CD14-positive monocyte (primary cell): ENCODE measurements at regions not wholly inside any gene's neighbourhood (a gene's known extent, or its start where the extent isn't known, plus 50 kb on each side); places are given as distances from the start of the nearest gene placed in this dataset.

Source experiments
- DNase-seq, 3 donors: peaks; one replicate each; pipeline ENCODE4 v3.0.0-alpha.2; 2011 to 2022
- H2AFZ ChIP-seq: 2 replicates; pipeline ENCODE4 v1.6.0; 2012; ENCODE audit warnings: mild to moderate bottlenecking, low read depth, low read length, inconsistent platforms; ENCODE audit not compliant: insufficient read depth, poor library complexity, severe bottlenecking
- H3K27ac ChIP-seq, 2 donors: 1 replicate in 1 of 2; 2 replicates in 1 of 2; pipeline ENCODE4 v1.5.1; 2012 to 2013; ENCODE audit warnings: low read length in 2 of 2, control low read depth in 1 of 2, inconsistent platforms in 1 of 2, low read depth in 1 of 2, mild to moderate bottlenecking in 1 of 2
- H3K27me3 ChIP-seq, 2 donors: one replicate each; pipeline versions ENCODE4 v1.6.0 to v1.6.1; 2011 to 2013; ENCODE audit warnings: low read length in 2 of 2; ENCODE audit not compliant: control insufficient read depth in 2 of 2, insufficient read depth in 2 of 2
- H3K36me3 ChIP-seq, 2 donors: replicated peaks in 1 of 2; 1 replicate in 1 of 2; 2 replicates in 1 of 2; pipeline versions ENCODE4 v1.5.1 to v1.6.1; 2012 to 2013; ENCODE audit warnings: low read length in 2 of 2, control low read depth in 1 of 2, inconsistent platforms in 1 of 2, mild to moderate bottlenecking in 1 of 2; ENCODE audit not compliant: insufficient read depth in 2 of 2, control insufficient read depth in 1 of 2
- H3K4me1 ChIP-seq, 2 donors: 1 replicate in 1 of 2; 2 replicates in 1 of 2; pipeline versions ENCODE4 v1.5.1 to v1.6.1; 2012 to 2013; ENCODE audit warnings: low read length in 2 of 2, control low read depth in 1 of 2, inconsistent platforms in 1 of 2, mild to moderate bottlenecking in 1 of 2, moderate library complexity in 1 of 2; ENCODE audit not compliant: insufficient read depth in 2 of 2, control insufficient read depth in 1 of 2
- H3K4me2 ChIP-seq: replicated peaks from 2 replicates; pipeline ENCODE3; 2012; ENCODE audit warnings: low read length, moderate library complexity, mild to moderate bottlenecking; ENCODE audit not compliant: poor library complexity, severe bottlenecking; ENCODE audit errors: extremely low read depth
- H3K4me3 ChIP-seq, 3 experiments: fragments of 200-600 bp in 1 of 3; sonication (generic) in 1 of 3; replicated peaks in 1 of 3; 1 replicate in 2 of 3; 2 replicates in 1 of 3; pipeline ENCODE4 v1.5.1; 2011 to 2013; ENCODE audit warnings: low read length in 3 of 3, mild to moderate bottlenecking in 3 of 3, control low read depth in 2 of 3, low read depth in 2 of 3, inconsistent platforms in 1 of 3, moderate library complexity in 1 of 3
- H3K79me2 ChIP-seq: 2 replicates; pipeline ENCODE4 v1.6.0; 2012; ENCODE audit warnings: mild to moderate bottlenecking, control low read depth, inconsistent platforms, low read length, moderate library complexity; ENCODE audit not compliant: insufficient read depth
- H3K9ac ChIP-seq: 2 replicates; pipeline ENCODE4 v1.6.0; 2017; ENCODE audit warnings: low read length, mild to moderate bottlenecking; ENCODE audit not compliant: insufficient read depth, poor library complexity, severe bottlenecking
- H3K9me3 ChIP-seq, 2 donors: replicated peaks in 1 of 2; 1 replicate in 1 of 2; 2 replicates in 1 of 2; pipeline versions ENCODE4 v1.5.1 to v1.6.1; 2012 to 2013; ENCODE audit warnings: low read length in 2 of 2, control low read depth in 1 of 2; ENCODE audit not compliant: control insufficient read depth in 1 of 2, insufficient read depth in 1 of 2
- H4K20me1 ChIP-seq: 2 replicates; pipeline ENCODE4 v1.6.0; 2012; ENCODE audit warnings: mild to moderate bottlenecking, low read length, control low read depth, moderate library complexity; ENCODE audit not compliant: insufficient read depth
- H3K27ac Mint-ChIP-seq, 7 donors: one replicate each; pipeline ENCODE4 v1.8.0; 2020; ENCODE audit warnings: mild to moderate bottlenecking in 7 of 7, mixed read lengths in 7 of 7, moderate library complexity in 6 of 7, inconsistent platforms in 2 of 7
- H3K27me3 Mint-ChIP-seq, 3 donors: one replicate each; pipeline ENCODE4 v1.8.0; 2021 to 2022; ENCODE audit warnings: low read depth in 3 of 3, mild to moderate bottlenecking in 3 of 3, mixed read lengths in 3 of 3, moderate library complexity in 3 of 3, inconsistent platforms in 1 of 3
- H3K36me3 Mint-ChIP-seq, 2 donors: one replicate each; pipeline ENCODE4 v1.8.0; 2020; ENCODE audit warnings: mixed read lengths in 2 of 2, inconsistent platforms in 1 of 2, mild to moderate bottlenecking in 1 of 2
- H3K4me1 Mint-ChIP-seq: one replicate; pipeline ENCODE4 v1.8.0; 2020; ENCODE audit warnings: mild to moderate bottlenecking, mixed read lengths
- H3K4me3 Mint-ChIP-seq, 2 donors: one replicate each; pipeline ENCODE4 v1.8.0; 2020; ENCODE audit warnings: mild to moderate bottlenecking in 2 of 2, mixed read lengths in 2 of 2, moderate library complexity in 1 of 2
- H3K9me3 Mint-ChIP-seq, 7 donors: one replicate each; pipeline ENCODE4 v1.8.0; 2020 to 2022; ENCODE audit warnings: mixed read lengths in 7 of 7, mild to moderate bottlenecking in 6 of 7, moderate library complexity in 6 of 7, inconsistent platforms in 2 of 7
- WGBS: methylation state at CpG from one replicate; pipeline ENCODE4 v1.1.5; 2013; ENCODE audit warnings: missing lambda C conversion rate; ENCODE audit not compliant: insufficient coverage; 5-methylcytosine and 5-hydroxymethylcytosine counted together
- intact Hi-C, 2 donors: fragments of 100-400 bp; cut with micrococcal nuclease; formaldehyde crosslinking; loops; one replicate each; pipeline versions ENCODE4 v1.15.0 to v1.15.1; 2023
- TF ChIP-seq, protein P1 (sequence below): fragments of 200-600 bp; IDR thresholded peaks from one replicate; pipeline ENCODE4 v1.8.0; 2022; ENCODE audit warnings: antibody characterized with exemption, mild to moderate bottlenecking

DNA sequence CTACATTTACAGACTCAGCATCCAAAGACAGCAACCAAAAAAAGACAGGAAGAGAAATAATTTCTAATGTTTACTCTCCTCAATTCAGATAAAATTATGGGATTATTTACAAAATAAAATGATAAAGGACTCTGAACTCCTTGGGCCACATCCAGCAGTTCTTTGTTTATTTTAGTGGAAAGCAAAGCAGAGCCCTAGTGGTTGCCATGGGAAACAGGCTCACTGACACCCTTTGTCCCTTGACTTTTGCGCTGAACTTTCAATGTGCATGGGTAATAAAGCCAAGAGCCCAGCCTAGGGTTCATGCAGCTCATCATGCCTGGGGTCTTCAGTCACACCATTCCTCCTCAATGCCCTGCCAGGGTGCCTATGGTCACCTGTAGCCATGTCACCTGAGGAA is 442.6 kb upstream of the IGFBP3 start:
- no peaks in the 10 kb centered on the region for H4K20me1 ChIP-seq
- H3K4me1 Mint-ChIP-seq = no peaks in the 10 kb centered on the region
- no peak overlapping the region for H3K4me3 Mint-ChIP-seq
- no peaks in the 10 kb centered on the region for H3K9me3 Mint-ChIP-seq
- no peak overlapping the region for H3K27ac ChIP-seq
- H3K27me3 Mint-ChIP-seq = peaks cover 0 to 2% (median 1%) of the 10 kb centered on the region in 3 donors
- H3K9ac ChIP-seq = no peak overlapping the region
- TF ChIP-seq, protein P1, sequence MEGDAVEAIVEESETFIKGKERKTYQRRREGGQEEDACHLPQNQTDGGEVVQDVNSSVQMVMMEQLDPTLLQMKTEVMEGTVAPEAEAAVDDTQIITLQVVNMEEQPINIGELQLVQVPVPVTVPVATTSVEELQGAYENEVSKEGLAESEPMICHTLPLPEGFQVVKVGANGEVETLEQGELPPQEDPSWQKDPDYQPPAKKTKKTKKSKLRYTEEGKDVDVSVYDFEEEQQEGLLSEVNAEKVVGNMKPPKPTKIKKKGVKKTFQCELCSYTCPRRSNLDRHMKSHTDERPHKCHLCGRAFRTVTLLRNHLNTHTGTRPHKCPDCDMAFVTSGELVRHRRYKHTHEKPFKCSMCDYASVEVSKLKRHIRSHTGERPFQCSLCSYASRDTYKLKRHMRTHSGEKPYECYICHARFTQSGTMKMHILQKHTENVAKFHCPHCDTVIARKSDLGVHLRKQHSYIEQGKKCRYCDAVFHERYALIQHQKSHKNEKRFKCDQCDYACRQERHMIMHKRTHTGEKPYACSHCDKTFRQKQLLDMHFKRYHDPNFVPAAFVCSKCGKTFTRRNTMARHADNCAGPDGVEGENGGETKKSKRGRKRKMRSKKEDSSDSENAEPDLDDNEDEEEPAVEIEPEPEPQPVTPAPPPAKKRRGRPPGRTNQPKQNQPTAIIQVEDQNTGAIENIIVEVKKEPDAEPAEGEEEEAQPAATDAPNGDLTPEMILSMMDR = no peak
- no peaks in the 10 kb centered on the region for H3K9me3 ChIP-seq
- H3K4me2 ChIP-seq = no peak overlapping the region
- no peak for DNase-seq
- H3K36me3 ChIP-seq = no peaks in the 10 kb centered on the region
- WGBS = 79% methylated on average over 1 of the region's 1 CpG
- no peaks in the 10 kb centered on the region for H3K27me3 ChIP-seq
- H3K4me1 ChIP-seq = no peaks in the 10 kb centered on the region
- H3K36me3 Mint-ChIP-seq = no peaks in the 10 kb centered on the region
- intact Hi-C loops = no loop called here
- H3K4me3 ChIP-seq = no peak overlapping the region
- no peak overlapping the region for H3K27ac Mint-ChIP-seq
- no peaks in the 10 kb centered on the region for H3K79me2 ChIP-seq
- H2AFZ ChIP-seq = no peak overlapping the region

DNA sequence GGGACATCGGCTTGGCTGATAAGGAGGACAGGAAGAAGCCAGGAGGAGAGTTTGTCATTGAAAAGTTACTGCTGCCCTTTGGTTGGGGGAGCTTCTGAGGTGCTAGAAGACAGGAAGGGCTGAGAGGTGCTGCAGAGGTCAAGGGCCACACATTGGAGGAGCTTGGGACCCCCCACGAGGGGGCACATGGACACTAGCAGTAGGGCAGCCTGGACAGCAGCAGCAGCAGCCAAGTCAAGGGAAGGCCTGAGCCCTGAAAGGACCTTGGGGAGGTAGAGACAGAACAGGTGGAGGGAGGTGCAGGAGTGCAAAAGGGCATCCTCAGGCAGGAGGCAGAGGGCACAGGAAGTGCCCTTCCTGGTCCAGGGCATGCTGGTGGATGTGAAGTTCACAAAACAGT is 439.7 kb upstream of the IGFBP3 start:
- 50% methylated on average over 1 of the region's 2 CpGs for WGBS

More for the DNA sequence above, 439.7 kb upstream of the IGFBP3 start:
- H3K36me3 ChIP-seq = no peaks in the 10 kb centered on the region
- no peaks in the 10 kb centered on the region for H3K36me3 Mint-ChIP-seq
- H3K4me3 Mint-ChIP-seq = no peak overlapping the region
- intact Hi-C loops = no loop called here
- no peak overlapping the region for H3K27ac Mint-ChIP-seq
- H3K4me3 ChIP-seq = no peak overlapping the region
- H3K27me3 ChIP-seq = no peaks in the 10 kb centered on the region
- no peaks in the 10 kb centered on the region for H3K79me2 ChIP-seq
- no peaks in the 10 kb centered on the region for H4K20me1 ChIP-seq
- no peaks in the 10 kb centered on the region for H3K4me1 Mint-ChIP-seq
- H2AFZ ChIP-seq = no peak overlapping the region
- no peak overlapping the region for H3K4me2 ChIP-seq
- H3K9me3 ChIP-seq = no peaks in the 10 kb centered on the region
- H3K9ac ChIP-seq = no peak overlapping the region
- DNase-seq = no peak
- TF ChIP-seq, protein P1 = no peak
- H3K9me3 Mint-ChIP-seq = no peaks in the 10 kb centered on the region
- peaks cover 2% of the 10 kb centered on the region in 3 donors for H3K27me3 Mint-ChIP-seq
- no peak overlapping the region for H3K27ac ChIP-seq
- no peaks in the 10 kb centered on the region for H3K4me1 ChIP-seq
